ENCODE measurements at regions not wholly inside any gene's neighbourhood (a gene's known extent, or its start where the extent isn't known, plus 50 kb on each side); places are given as distances from the start of the nearest gene placed in this dataset.

GRCh38 chr2:175571078-175571653 is 389.7 kb upstream of the ATP5MC3 start:
- Histone ChIP-seq H3K4me1 (ENCODE audit: control insufficient read depth, insufficient read depth, low read length, poor library complexity, severe bottlenecking) (no peaks in the 10 kb centered on the region), H3K27ac (ENCODE audit: insufficient read depth, low read length, poor library complexity, severe bottlenecking) (no peak overlapping the region), H3K36me3 (ENCODE audit: control insufficient read depth, insufficient read depth, low read length) (no peaks in the 10 kb centered on the region), H3K27me3 (ENCODE audit: control insufficient read depth, insufficient read depth, low read length) (no peaks in the 10 kb centered on the region), H3K9me3 (ENCODE audit: control insufficient read depth in 2 of 2, low read length in 2 of 2) (no peaks in the 10 kb centered on the region), H3K4me3 (ENCODE audit: low read depth, low read length) (no peak overlapping the region)
- DNase-seq = no peak
- Mint-ChIP-seq H3K27ac (no peak overlapping the region), H3K36me3 (no peaks in the 10 kb centered on the region), H3K9me3 (peaks cover 0 to 2% (median 0%) of the 10 kb centered on the region in 7 donors), H3K27me3 (no peaks in the 10 kb centered on the region), H3K4me1 (peaks cover 0 to 2% (median under 1%) of the 10 kb centered on the region in 4 donors), H3K4me3 (no peak overlapping the region)
- ATAC-seq (ENCODE audit: low read depth in 2 of 2) = no peak

GRCh38 chr2:175568109-175568730 is 386.7 kb upstream of the ATP5MC3 start:
- no peak overlapping the region for H3K27ac Mint-ChIP-seq
- DNase-seq (no peak), ATAC-seq (ENCODE audit: low read depth in 2 of 2) (no peak)
- H3K9me3 Mint-ChIP-seq = peaks cover 0 to 2% (median 0%) of the 10 kb centered on the region in 7 donors
- Histone ChIP-seq H3K36me3 (ENCODE audit: control insufficient read depth, insufficient read depth, low read length) (no peaks in the 10 kb centered on the region), H3K27ac (ENCODE audit: insufficient read depth, low read length, poor library complexity, severe bottlenecking) (no peak overlapping the region), H3K4me1 (ENCODE audit: control insufficient read depth, insufficient read depth, low read length, poor library complexity, severe bottlenecking) (no peaks in the 10 kb centered on the region), H3K4me3 (ENCODE audit: low read depth, low read length) (no peak overlapping the region), H3K27me3 (ENCODE audit: control insufficient read depth, insufficient read depth, low read length) (no peaks in the 10 kb centered on the region), H3K9me3 (ENCODE audit: control insufficient read depth in 2 of 2, low read length in 2 of 2) (no peaks in the 10 kb centered on the region)
- H3K4me1 Mint-ChIP-seq = no peaks in the 10 kb centered on the region
- H3K4me3 Mint-ChIP-seq = no peak overlapping the region
- H3K36me3 Mint-ChIP-seq = no peaks in the 10 kb centered on the region
- H3K27me3 Mint-ChIP-seq = no peaks in the 10 kb centered on the region

- no peak overlapping the region for H3K27ac ChIP-seq (ENCODE audit: insufficient read depth, low read length, poor library complexity, severe bottlenecking)
- H3K36me3 ChIP-seq (ENCODE audit: control insufficient read depth, insufficient read depth, low read length) = no peaks in the 10 kb centered on the region
- Mint-ChIP-seq H3K27ac (no peak overlapping the region), H3K4me3 (no peak overlapping the region), H3K27me3 (no peaks in the 10 kb centered on the region), H3K36me3 (no peaks in the 10 kb centered on the region), H3K4me1 (no peaks in the 10 kb centered on the region), H3K9me3 (peaks cover 0 to 2% (median 0%) of the 10 kb centered on the region in 7 donors)
- ATAC-seq (ENCODE audit: low read depth in 2 of 2) (no peak), DNase-seq (no peak)
- no peaks in the 10 kb centered on the region for H3K4me1 ChIP-seq (ENCODE audit: control insufficient read depth, insufficient read depth, low read length, poor library complexity, severe bottlenecking)
- no peaks in the 10 kb centered on the region for H3K9me3 ChIP-seq (ENCODE audit: control insufficient read depth in 2 of 2, low read length in 2 of 2)
- H3K4me3 ChIP-seq (ENCODE audit: low read depth, low read length) = no peak overlapping the region
- H3K27me3 ChIP-seq (ENCODE audit: control insufficient read depth, insufficient read depth, low read length) = no peaks in the 10 kb centered on the region
Measured at GRCh38 chr2:175567435-175568061, 386.0 kb upstream of the ATP5MC3 start.

- no peak for ATAC-seq (ENCODE audit: low read depth in 2 of 2)
- Mint-ChIP-seq H3K27ac (no peak overlapping the region), H3K36me3 (no peaks in the 10 kb centered on the region), H3K27me3 (peaks cover 11% of the 10 kb centered on the region), H3K4me3 (no peak overlapping the region), H3K9me3 (peaks cover 0 to 5% (median 0%) of the 10 kb centered on the region in 7 donors), H3K4me1 (no peaks in the 10 kb centered on the region)
- no peak overlapping the region for H3K4me3 ChIP-seq (ENCODE audit: low read depth, low read length)
- no peak for DNase-seq
- H3K4me1 ChIP-seq (ENCODE audit: control insufficient read depth, insufficient read depth, low read length, poor library complexity, severe bottlenecking) = no peaks in the 10 kb centered on the region
- no peak overlapping the region for H3K27ac ChIP-seq (ENCODE audit: insufficient read depth, low read length, poor library complexity, severe bottlenecking)
- H3K36me3 ChIP-seq (ENCODE audit: control insufficient read depth, insufficient read depth, low read length) = no peaks in the 10 kb centered on the region
- H3K27me3 ChIP-seq (ENCODE audit: control insufficient read depth, insufficient read depth, low read length) = no peaks in the 10 kb centered on the region
- no peaks in the 10 kb centered on the region for H3K9me3 ChIP-seq (ENCODE audit: control insufficient read depth in 2 of 2, low read length in 2 of 2)
Measured at GRCh38 chr2:175560521-175561169, 379.1 kb upstream of the ATP5MC3 start.

- Mint-ChIP-seq H3K9me3 (peaks cover 0 to 5% (median 0%) of the 10 kb centered on the region in 7 donors), H3K4me3 (no peak overlapping the region), H3K4me1 (no peaks in the 10 kb centered on the region), H3K36me3 (no peaks in the 10 kb centered on the region), H3K27me3 (peaks cover 11% of the 10 kb centered on the region), H3K27ac (no peak overlapping the region)
- no peaks in the 10 kb centered on the region for H3K4me1 ChIP-seq (ENCODE audit: control insufficient read depth, insufficient read depth, low read length, poor library complexity, severe bottlenecking)
- ATAC-seq (ENCODE audit: low read depth in 2 of 2) (no peak), DNase-seq (no peak)
- H3K27me3 ChIP-seq (ENCODE audit: control insufficient read depth, insufficient read depth, low read length) = no peaks in the 10 kb centered on the region
- H3K36me3 ChIP-seq (ENCODE audit: control insufficient read depth, insufficient read depth, low read length) = no peaks in the 10 kb centered on the region
- no peak overlapping the region for H3K27ac ChIP-seq (ENCODE audit: insufficient read depth, low read length, poor library complexity, severe bottlenecking)
- H3K9me3 ChIP-seq (ENCODE audit: control insufficient read depth in 2 of 2, low read length in 2 of 2) = no peaks in the 10 kb centered on the region
- no peak overlapping the region for H3K4me3 ChIP-seq (ENCODE audit: low read depth, low read length)
Measured at GRCh38 chr2:175559613-175560012, 378.1 kb upstream of the ATP5MC3 start.

GRCh38 chr2:175557810-175558377 is 376.4 kb upstream of the ATP5MC3 start:
- Mint-ChIP-seq H3K4me1 (no peaks in the 10 kb centered on the region), H3K9me3 (peaks cover 0 to 5% (median 0%) of the 10 kb centered on the region in 7 donors), H3K4me3 (no peak overlapping the region), H3K36me3 (no peaks in the 10 kb centered on the region), H3K27ac (no peak overlapping the region), H3K27me3 (peaks cover 11% of the 10 kb centered on the region)
- ATAC-seq (ENCODE audit: low read depth in 2 of 2) = no peak
- no peaks in the 10 kb centered on the region for H3K27me3 ChIP-seq (ENCODE audit: control insufficient read depth, insufficient read depth, low read length)
- no peak for DNase-seq
- H3K4me3 ChIP-seq (ENCODE audit: low read depth, low read length) = no peak overlapping the region
- no peak overlapping the region for H3K27ac ChIP-seq (ENCODE audit: insufficient read depth, low read length, poor library complexity, severe bottlenecking)
- no peaks in the 10 kb centered on the region for H3K36me3 ChIP-seq (ENCODE audit: control insufficient read depth, insufficient read depth, low read length)
- no peaks in the 10 kb centered on the region for H3K4me1 ChIP-seq (ENCODE audit: control insufficient read depth, insufficient read depth, low read length, poor library complexity, severe bottlenecking)
- H3K9me3 ChIP-seq (ENCODE audit: control insufficient read depth in 2 of 2, low read length in 2 of 2) = no peaks in the 10 kb centered on the region

GRCh38 chr2:175553910-175554309 is 372.4 kb upstream of the ATP5MC3 start:
- peaks cover 11% of the 10 kb centered on the region for H3K27me3 Mint-ChIP-seq

More at GRCh38 chr2:175553910-175554309, 372.4 kb upstream of the ATP5MC3 start:
- Mint-ChIP-seq H3K4me3 (no peak overlapping the region), H3K36me3 (no peaks in the 10 kb centered on the region), H3K27ac (no peak overlapping the region), H3K9me3 (peaks cover 0 to 6% (median 0%) of the 10 kb centered on the region in 7 donors), H3K4me1 (no peaks in the 10 kb centered on the region)
- DNase-seq (no peak), ATAC-seq (ENCODE audit: low read depth in 2 of 2) (no peak)
- no peak overlapping the region for H3K27ac ChIP-seq (ENCODE audit: insufficient read depth, low read length, poor library complexity, severe bottlenecking)
- H3K4me3 ChIP-seq (ENCODE audit: low read depth, low read length) = no peak overlapping the region
- H3K36me3 ChIP-seq (ENCODE audit: control insufficient read depth, insufficient read depth, low read length) = no peaks in the 10 kb centered on the region
- no peaks in the 10 kb centered on the region for H3K27me3 ChIP-seq (ENCODE audit: control insufficient read depth, insufficient read depth, low read length)
- no peaks in the 10 kb centered on the region for H3K4me1 ChIP-seq (ENCODE audit: control insufficient read depth, insufficient read depth, low read length, poor library complexity, severe bottlenecking)
- H3K9me3 ChIP-seq (ENCODE audit: control insufficient read depth in 2 of 2, low read length in 2 of 2) = no peaks in the 10 kb centered on the region

All from CD4-positive, CD25-positive, alpha-beta regulatory T cell (primary cell).